ENCODE measurements at regions not wholly inside any gene's neighbourhood (a gene's known extent, or its start where the extent isn't known, plus 50 kb on each side); places are given as distances from the start of the nearest gene placed in this dataset.

DNA sequence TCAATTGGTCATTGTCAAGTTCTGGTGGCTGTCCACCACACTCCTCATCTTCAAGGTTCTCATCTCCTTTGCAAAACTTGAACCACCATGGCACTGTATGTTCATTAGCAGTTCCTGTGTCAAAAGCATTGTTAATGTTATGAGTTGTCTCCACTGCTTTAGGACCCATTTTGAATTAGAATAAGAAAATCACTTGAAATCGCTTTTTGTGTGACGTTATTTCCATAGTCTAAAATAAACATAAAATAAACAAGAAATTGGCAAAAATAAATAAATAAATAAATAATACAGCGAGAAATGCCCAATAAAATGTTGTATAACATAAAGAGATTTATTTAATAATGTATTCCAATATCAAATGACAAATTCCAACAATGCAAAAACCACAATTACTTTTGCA, 195.5 kb upstream of the CDC14C start:
- H3K4me2 ChIP-seq: no peak overlapping the region
- no peak overlapping the region for H3K27ac ChIP-seq (ENCODE audit: low read depth)
- no peaks in the 10 kb centered on the region for H3K4me1 ChIP-seq (ENCODE audit: insufficient read depth)
- TF ChIP-seq NANOG (IDR thresholded peaks at IDR 0.05; ENCODE audit: borderline replicate concordance): no peak
- no peak for TF ChIP-seq JUNB (IDR thresholded peaks at IDR 0.05; ENCODE audit: unreplicated experiment)
- TF ChIP-seq STAT1 (IDR thresholded peaks at IDR 0.05; ENCODE audit: unreplicated experiment): no peak
- no peak for TF ChIP-seq REST (IDR thresholded peaks at IDR 0.05; ENCODE audit: unreplicated experiment)
- no peak for TF ChIP-seq ZNF114 (CRISPR knock-in tag; IDR thresholded peaks at IDR 0.05)
- no peak for TF ChIP-seq ZNF331 (CRISPR knock-in tag; IDR thresholded peaks at IDR 0.05; ENCODE audit: low read depth)
- TF ChIP-seq, protein P1, sequence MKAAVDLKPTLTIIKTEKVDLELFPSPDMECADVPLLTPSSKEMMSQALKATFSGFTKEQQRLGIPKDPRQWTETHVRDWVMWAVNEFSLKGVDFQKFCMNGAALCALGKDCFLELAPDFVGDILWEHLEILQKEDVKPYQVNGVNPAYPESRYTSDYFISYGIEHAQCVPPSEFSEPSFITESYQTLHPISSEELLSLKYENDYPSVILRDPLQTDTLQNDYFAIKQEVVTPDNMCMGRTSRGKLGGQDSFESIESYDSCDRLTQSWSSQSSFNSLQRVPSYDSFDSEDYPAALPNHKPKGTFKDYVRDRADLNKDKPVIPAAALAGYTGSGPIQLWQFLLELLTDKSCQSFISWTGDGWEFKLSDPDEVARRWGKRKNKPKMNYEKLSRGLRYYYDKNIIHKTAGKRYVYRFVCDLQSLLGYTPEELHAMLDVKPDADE (IDR thresholded peaks at IDR 0.05): no peak
- TF ChIP-seq EZH2phosphoT487 (IDR thresholded peaks at IDR 0.05; ENCODE audit: unreplicated experiment): no peak
- TF ChIP-seq, protein P2, sequence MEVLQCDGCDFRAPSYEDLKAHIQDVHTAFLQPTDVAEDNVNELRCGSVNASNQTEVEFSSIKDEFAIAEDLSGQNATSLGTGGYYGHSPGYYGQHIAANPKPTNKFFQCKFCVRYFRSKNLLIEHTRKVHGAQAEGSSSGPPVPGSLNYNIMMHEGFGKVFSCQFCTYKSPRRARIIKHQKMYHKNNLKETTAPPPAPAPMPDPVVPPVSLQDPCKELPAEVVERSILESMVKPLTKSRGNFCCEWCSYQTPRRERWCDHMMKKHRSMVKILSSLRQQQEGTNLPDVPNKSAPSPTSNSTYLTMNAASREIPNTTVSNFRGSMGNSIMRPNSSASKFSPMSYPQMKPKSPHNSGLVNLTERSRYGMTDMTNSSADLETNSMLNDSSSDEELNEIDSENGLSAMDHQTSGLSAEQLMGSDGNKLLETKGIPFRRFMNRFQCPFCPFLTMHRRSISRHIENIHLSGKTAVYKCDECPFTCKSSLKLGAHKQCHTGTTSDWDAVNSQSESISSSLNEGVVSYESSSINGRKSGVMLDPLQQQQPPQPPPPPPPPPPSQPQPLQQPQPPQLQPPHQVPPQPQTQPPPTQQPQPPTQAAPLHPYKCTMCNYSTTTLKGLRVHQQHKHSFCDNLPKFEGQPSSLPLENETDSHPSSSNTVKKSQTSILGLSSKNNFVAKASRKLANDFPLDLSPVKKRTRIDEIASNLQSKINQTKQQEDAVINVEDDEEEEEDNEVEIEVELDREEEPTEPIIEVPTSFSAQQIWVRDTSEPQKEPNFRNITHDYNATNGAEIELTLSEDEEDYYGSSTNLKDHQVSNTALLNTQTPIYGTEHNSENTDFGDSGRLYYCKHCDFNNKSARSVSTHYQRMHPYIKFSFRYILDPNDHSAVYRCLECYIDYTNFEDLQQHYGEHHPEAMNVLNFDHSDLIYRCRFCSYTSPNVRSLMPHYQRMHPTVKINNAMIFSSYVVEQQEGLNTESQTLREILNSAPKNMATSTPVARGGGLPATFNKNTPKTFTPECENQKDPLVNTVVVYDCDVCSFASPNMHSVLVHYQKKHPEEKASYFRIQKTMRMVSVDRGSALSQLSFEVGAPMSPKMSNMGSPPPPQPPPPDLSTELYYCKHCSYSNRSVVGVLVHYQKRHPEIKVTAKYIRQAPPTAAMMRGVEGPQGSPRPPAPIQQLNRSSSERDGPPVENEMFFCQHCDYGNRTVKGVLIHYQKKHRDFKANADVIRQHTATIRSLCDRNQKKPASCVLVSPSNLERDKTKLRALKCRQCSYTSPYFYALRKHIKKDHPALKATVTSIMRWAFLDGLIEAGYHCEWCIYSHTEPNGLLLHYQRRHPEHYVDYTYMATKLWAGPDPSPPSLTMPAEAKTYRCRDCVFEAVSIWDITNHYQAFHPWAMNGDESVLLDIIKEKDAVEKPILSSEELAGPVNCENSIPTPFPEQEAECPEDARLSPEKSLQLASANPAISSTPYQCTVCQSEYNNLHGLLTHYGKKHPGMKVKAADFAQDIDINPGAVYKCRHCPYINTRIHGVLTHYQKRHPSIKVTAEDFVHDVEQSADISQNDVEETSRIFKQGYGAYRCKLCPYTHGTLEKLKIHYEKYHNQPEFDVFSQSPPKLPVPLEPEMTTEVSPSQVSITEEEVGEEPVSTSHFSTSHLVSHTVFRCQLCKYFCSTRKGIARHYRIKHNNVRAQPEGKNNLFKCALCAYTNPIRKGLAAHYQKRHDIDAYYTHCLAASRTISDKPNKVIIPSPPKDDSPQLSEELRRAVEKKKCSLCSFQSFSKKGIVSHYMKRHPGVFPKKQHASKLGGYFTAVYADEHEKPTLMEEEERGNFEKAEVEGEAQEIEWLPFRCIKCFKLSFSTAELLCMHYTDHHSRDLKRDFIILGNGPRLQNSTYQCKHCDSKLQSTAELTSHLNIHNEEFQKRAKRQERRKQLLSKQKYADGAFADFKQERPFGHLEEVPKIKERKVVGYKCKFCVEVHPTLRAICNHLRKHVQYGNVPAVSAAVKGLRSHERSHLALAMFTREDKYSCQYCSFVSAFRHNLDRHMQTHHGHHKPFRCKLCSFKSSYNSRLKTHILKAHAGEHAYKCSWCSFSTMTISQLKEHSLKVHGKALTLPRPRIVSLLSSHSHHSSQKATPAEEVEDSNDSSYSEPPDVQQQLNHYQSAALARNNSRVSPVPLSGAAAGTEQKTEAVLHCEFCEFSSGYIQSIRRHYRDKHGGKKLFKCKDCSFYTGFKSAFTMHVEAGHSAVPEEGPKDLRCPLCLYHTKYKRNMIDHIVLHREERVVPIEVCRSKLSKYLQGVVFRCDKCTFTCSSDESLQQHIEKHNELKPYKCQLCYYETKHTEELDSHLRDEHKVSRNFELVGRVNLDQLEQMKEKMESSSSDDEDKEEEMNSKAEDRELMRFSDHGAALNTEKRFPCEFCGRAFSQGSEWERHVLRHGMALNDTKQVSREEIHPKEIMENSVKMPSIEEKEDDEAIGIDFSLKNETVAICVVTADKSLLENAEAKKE (CRISPR knock-in tag; IDR thresholded peaks at IDR 0.05): no peak
- TF ChIP-seq, protein P3, sequence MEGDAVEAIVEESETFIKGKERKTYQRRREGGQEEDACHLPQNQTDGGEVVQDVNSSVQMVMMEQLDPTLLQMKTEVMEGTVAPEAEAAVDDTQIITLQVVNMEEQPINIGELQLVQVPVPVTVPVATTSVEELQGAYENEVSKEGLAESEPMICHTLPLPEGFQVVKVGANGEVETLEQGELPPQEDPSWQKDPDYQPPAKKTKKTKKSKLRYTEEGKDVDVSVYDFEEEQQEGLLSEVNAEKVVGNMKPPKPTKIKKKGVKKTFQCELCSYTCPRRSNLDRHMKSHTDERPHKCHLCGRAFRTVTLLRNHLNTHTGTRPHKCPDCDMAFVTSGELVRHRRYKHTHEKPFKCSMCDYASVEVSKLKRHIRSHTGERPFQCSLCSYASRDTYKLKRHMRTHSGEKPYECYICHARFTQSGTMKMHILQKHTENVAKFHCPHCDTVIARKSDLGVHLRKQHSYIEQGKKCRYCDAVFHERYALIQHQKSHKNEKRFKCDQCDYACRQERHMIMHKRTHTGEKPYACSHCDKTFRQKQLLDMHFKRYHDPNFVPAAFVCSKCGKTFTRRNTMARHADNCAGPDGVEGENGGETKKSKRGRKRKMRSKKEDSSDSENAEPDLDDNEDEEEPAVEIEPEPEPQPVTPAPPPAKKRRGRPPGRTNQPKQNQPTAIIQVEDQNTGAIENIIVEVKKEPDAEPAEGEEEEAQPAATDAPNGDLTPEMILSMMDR (conservative IDR thresholded peaks at IDR 0.05; ENCODE audit: low read depth in 2 of 2): no peak
- ATAC-seq: no peak
- H3K9me2 ChIP-seq (ENCODE audit: insufficient read depth): peaks cover 11% of the 10 kb centered on the region; the same call in 1 of the 2 replicates
- Mint-ChIP-seq H3K36me3 (ENCODE audit: low read depth) (peaks cover 18% of the 10 kb centered on the region), H3K9me3 (peaks cover 30% of the 10 kb centered on the region), H3K4me1 (no peaks in the 10 kb centered on the region; the same call in 2 of the 3 replicates), H3K27me3 (ENCODE audit: insufficient read depth, low read depth, poor library complexity) (peaks cover 5% of the 10 kb centered on the region), H3K4me3 (no peak overlapping the region), H3K27ac (no peak overlapping the region)
- no peaks in the 10 kb centered on the region for H3K27me3 ChIP-seq (ENCODE audit: insufficient read depth)
- H3F3A ChIP-seq (replicated peaks; ENCODE audit: low read depth): no peaks in the 10 kb centered on the region
- H3K79me2 ChIP-seq (replicated peaks; ENCODE audit: insufficient read depth): no peaks in the 10 kb centered on the region
- no peak for DNase-seq (ENCODE audit: low spot score)
- H2AFZ ChIP-seq: no peak overlapping the region
- H4K20me1 ChIP-seq (replicated peaks; ENCODE audit: insufficient read depth): no peaks in the 10 kb centered on the region
- H3K36me3 ChIP-seq (ENCODE audit: insufficient read depth): 0 out of 2 replicates have a peak, but pooled peaks cover 4% of the 10 kb centered on the region
- no peak overlapping the region for H3K4me3 ChIP-seq
